ENCODE measurements at regions not wholly inside any gene's neighbourhood (a gene's known extent, or its start where the extent isn't known, plus 50 kb on each side); places are given as distances from the start of the nearest gene placed in this dataset.

DNA sequence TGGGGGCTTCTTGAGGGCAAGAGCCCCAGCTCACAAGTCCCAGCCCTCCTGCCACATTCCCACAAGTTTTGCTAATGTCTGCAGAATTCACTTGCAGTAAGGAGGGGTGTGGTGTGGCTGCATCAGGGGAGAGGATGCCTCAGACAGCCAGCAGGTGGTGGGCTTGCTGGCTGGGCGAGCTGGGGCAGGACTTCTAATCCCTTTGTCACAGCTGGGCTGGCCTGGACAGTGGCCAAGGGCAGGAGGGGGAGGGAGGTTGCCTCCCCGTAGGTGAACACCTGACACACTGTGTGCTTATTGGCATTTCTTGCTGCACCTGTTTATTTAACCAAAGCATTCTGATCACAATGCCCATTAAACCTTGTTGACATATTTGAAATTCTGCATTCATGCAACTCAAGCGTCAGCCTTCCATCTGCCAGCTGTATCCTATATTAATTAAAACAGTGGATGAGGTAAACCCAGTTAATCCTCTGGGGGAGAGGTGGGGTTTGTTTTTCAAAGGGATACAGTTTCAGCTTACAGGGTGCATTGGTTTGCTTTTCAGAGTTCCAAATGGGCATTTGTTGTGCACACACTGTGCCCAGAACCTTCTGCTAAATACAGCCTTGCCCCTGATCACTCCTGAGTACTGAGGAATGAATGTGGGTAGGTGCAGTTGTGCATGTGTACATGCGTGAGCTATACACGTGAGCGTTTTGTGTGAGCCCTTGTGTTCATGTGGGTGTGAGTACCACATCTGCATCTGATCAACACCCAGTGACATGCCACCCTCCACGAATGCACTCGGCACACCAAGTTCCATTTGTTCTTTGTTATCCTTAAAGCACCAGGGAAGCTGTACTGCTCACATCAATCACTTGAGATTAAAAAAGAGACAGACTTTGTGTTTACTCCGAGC lies 268.7 kb downstream of the XXYLT1 start (continued):
- TF ChIP-seq, protein P1, sequence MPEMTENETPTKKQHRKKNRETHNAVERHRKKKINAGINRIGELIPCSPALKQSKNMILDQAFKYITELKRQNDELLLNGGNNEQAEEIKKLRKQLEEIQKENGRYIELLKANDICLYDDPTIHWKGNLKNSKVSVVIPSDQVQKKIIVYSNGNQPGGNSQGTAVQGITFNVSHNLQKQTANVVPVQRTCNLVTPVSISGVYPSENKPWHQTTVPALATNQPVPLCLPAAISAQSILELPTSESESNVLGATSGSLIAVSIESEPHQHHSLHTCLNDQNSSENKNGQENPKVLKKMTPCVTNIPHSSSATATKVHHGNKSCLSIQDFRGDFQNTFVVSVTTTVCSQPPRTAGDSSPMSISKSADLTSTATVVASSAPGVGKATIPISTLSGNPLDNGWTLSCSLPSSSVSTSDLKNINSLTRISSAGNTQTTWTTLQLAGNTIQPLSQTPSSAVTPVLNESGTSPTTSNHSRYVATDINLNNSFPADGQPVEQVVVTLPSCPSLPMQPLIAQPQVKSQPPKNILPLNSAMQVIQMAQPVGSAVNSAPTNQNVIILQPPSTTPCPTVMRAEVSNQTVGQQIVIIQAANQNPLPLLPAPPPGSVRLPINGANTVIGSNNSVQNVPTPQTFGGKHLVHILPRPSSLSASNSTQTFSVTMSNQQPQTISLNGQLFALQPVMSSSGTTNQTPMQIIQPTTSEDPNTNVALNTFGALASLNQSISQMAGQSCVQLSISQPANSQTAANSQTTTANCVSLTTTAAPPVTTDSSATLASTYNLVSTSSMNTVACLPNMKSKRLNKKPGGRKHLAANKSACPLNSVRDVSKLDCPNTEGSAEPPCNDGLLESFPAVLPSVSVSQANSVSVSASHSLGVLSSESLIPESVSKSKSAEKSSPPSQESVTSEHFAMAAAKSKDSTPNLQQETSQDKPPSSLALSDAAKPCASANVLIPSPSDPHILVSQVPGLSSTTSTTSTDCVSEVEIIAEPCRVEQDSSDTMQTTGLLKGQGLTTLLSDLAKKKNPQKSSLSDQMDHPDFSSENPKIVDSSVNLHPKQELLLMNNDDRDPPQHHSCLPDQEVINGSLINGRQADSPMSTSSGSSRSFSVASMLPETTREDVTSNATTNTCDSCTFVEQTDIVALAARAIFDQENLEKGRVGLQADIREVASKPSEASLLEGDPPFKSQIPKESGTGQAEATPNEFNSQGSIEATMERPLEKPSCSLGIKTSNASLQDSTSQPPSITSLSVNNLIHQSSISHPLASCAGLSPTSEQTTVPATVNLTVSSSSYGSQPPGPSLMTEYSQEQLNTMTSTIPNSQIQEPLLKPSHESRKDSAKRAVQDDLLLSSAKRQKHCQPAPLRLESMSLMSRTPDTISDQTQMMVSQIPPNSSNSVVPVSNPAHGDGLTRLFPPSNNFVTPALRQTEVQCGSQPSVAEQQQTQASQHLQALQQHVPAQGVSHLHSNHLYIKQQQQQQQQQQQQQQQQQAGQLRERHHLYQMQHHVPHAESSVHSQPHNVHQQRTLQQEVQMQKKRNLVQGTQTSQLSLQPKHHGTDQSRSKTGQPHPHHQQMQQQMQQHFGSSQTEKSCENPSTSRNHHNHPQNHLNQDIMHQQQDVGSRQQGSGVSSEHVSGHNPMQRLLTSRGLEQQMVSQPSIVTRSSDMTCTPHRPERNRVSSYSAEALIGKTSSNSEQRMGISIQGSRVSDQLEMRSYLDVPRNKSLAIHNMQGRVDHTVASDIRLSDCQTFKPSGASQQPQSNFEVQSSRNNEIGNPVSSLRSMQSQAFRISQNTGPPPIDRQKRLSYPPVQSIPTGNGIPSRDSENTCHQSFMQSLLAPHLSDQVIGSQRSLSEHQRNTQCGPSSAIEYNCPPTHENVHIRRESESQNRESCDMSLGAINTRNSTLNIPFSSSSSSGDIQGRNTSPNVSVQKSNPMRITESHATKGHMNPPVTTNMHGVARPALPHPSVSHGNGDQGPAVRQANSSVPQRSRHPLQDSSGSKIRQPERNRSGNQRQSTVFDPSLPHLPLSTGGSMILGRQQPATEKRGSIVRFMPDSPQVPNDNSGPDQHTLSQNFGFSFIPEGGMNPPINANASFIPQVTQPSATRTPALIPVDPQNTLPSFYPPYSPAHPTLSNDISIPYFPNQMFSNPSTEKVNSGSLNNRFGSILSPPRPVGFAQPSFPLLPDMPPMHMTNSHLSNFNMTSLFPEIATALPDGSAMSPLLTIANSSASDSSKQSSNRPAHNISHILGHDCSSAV (CRISPR knock-in tag; IDR thresholded peaks at IDR 0.05; ENCODE audit: borderline replicate concordance), result no peak
- TF ChIP-seq ZNF619 (CRISPR knock-in tag; IDR thresholded peaks at IDR 0.05), result no peak
- TF ChIP-seq, protein P2, sequence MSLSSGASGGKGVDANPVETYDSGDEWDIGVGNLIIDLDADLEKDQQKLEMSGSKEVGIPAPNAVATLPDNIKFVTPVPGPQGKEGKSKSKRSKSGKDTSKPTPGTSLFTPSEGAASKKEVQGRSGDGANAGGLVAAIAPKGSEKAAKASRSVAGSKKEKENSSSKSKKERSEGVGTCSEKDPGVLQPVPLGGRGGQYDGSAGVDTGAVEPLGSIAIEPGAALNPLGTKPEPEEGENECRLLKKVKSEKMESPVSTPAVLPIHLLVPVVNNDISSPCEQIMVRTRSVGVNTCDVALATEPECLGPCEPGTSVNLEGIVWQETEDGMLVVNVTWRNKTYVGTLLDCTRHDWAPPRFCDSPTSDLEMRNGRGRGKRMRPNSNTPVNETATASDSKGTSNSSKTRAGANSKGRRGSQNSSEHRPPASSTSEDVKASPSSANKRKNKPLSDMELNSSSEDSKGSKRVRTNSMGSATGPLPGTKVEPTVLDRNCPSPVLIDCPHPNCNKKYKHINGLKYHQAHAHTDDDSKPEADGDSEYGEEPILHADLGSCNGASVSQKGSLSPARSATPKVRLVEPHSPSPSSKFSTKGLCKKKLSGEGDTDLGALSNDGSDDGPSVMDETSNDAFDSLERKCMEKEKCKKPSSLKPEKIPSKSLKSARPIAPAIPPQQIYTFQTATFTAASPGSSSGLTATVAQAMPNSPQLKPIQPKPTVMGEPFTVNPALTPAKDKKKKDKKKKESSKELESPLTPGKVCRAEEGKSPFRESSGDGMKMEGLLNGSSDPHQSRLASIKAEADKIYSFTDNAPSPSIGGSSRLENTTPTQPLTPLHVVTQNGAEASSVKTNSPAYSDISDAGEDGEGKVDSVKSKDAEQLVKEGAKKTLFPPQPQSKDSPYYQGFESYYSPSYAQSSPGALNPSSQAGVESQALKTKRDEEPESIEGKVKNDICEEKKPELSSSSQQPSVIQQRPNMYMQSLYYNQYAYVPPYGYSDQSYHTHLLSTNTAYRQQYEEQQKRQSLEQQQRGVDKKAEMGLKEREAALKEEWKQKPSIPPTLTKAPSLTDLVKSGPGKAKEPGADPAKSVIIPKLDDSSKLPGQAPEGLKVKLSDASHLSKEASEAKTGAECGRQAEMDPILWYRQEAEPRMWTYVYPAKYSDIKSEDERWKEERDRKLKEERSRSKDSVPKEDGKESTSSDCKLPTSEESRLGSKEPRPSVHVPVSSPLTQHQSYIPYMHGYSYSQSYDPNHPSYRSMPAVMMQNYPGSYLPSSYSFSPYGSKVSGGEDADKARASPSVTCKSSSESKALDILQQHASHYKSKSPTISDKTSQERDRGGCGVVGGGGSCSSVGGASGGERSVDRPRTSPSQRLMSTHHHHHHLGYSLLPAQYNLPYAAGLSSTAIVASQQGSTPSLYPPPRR (CRISPR knock-in tag; IDR thresholded peaks at IDR 0.05; ENCODE audit: borderline replicate concordance), result no peak; the same call in 1 of the 2 replicates
- no peak for TF ChIP-seq POLR2AphosphoS5 (IDR thresholded peaks at IDR 0.05; ENCODE audit: low read depth, low read length)
- TF ChIP-seq MXD4 (CRISPR knock-in tag; IDR thresholded peaks at IDR 0.05), result 0 out of 2 replicates have a peak, but pooled peaks have one; percentile 57
- TF ChIP-seq, protein P3, sequence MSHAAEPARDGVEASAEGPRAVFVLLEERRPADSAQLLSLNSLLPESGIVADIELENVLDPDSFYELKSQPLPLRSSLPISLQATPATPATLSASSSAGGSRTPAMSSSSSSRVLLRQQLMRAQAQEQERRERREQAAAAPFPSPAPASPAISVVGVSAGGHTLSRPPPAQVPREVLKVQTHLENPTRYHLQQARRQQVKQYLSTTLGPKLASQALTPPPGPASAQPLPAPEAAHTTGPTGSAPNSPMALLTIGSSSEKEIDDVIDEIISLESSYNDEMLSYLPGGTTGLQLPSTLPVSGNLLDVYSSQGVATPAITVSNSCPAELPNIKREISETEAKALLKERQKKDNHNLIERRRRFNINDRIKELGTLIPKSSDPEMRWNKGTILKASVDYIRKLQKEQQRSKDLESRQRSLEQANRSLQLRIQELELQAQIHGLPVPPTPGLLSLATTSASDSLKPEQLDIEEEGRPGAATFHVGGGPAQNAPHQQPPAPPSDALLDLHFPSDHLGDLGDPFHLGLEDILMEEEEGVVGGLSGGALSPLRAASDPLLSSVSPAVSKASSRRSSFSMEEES (CRISPR knock-in tag; IDR thresholded peaks at IDR 0.05), result 0 out of 2 replicates have a peak, but pooled peaks have one; percentile 45
- TF ChIP-seq, protein P4, sequence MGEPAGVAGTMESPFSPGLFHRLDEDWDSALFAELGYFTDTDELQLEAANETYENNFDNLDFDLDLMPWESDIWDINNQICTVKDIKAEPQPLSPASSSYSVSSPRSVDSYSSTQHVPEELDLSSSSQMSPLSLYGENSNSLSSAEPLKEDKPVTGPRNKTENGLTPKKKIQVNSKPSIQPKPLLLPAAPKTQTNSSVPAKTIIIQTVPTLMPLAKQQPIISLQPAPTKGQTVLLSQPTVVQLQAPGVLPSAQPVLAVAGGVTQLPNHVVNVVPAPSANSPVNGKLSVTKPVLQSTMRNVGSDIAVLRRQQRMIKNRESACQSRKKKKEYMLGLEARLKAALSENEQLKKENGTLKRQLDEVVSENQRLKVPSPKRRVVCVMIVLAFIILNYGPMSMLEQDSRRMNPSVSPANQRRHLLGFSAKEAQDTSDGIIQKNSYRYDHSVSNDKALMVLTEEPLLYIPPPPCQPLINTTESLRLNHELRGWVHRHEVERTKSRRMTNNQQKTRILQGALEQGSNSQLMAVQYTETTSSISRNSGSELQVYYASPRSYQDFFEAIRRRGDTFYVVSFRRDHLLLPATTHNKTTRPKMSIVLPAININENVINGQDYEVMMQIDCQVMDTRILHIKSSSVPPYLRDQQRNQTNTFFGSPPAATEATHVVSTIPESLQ (CRISPR knock-in tag; conservative IDR thresholded peaks at IDR 0.05), result no peak
- TF ChIP-seq, protein P5, sequence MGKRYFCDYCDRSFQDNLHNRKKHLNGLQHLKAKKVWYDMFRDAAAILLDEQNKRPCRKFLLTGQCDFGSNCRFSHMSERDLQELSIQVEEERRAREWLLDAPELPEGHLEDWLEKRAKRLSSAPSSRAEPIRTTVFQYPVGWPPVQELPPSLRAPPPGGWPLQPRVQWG (CRISPR knock-in tag; IDR thresholded peaks at IDR 0.05; ENCODE audit: borderline replicate concordance, low read depth), result no peak
